ENCODE measurements at regions not wholly inside any gene's neighbourhood (a gene's known extent, or its start where the extent isn't known, plus 50 kb on each side); places are given as distances from the start of the nearest gene placed in this dataset.

- H3K27ac ChIP-seq = no peak overlapping the region
- ATAC-seq = no peak
Measured at GRCh38 chr2:200752332-200752731, 59.4 kb upstream of the BZW1 start.

DNA sequence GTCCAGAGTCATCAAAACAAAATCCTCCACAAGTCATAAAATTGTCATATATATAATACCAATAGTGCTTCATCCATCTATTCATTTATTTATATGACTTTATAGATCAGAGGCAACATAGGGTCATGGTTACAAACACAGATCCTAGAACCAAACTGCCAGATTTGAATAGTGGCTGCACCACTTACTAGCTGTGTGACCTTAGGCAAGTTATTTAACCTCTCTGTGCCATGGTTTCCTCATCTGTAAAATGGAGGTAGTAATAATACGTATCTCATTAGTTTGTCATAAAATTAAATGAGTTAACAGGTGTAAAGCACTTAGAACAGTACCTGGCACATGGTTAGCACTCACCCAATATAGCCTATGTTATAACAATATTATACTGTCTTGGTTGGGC is 58.9 kb upstream of the BZW1 start:
- no peaks in the 10 kb centered on the region for H3K27me3 ChIP-seq (ENCODE audit: low read depth)
- TF ChIP-seq, protein P1, sequence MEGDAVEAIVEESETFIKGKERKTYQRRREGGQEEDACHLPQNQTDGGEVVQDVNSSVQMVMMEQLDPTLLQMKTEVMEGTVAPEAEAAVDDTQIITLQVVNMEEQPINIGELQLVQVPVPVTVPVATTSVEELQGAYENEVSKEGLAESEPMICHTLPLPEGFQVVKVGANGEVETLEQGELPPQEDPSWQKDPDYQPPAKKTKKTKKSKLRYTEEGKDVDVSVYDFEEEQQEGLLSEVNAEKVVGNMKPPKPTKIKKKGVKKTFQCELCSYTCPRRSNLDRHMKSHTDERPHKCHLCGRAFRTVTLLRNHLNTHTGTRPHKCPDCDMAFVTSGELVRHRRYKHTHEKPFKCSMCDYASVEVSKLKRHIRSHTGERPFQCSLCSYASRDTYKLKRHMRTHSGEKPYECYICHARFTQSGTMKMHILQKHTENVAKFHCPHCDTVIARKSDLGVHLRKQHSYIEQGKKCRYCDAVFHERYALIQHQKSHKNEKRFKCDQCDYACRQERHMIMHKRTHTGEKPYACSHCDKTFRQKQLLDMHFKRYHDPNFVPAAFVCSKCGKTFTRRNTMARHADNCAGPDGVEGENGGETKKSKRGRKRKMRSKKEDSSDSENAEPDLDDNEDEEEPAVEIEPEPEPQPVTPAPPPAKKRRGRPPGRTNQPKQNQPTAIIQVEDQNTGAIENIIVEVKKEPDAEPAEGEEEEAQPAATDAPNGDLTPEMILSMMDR (IDR thresholded peaks at IDR 0.05) = no peak
- H3K9me3 ChIP-seq = no peaks in the 10 kb centered on the region
- intact Hi-C loops (cut with DNase I) = no loop called here
- H3K27ac ChIP-seq = no peak overlapping the region
- ATAC-seq (no peak), DNase-seq (no peak)
- no peak overlapping the region for H3K4me3 ChIP-seq
- no peaks in the 10 kb centered on the region for H3K36me3 ChIP-seq
- peaks cover 7% of the 10 kb centered on the region for H3K4me1 ChIP-seq

More at GRCh38 chr2:200752332-200752731, 59.4 kb upstream of the BZW1 start:
- intact Hi-C loops (cut with DNase I) = no loop called here
- H3K36me3 ChIP-seq = no peaks in the 10 kb centered on the region
- H3K4me1 ChIP-seq = peaks cover 11% of the 10 kb centered on the region
- TF ChIP-seq, protein P1 (IDR thresholded peaks at IDR 0.05) = no peak
- DNase-seq = no peak
- H3K4me3 ChIP-seq = no peak overlapping the region
- H3K9me3 ChIP-seq = no peaks in the 10 kb centered on the region
- H3K27me3 ChIP-seq (ENCODE audit: low read depth) = no peaks in the 10 kb centered on the region

DNA sequence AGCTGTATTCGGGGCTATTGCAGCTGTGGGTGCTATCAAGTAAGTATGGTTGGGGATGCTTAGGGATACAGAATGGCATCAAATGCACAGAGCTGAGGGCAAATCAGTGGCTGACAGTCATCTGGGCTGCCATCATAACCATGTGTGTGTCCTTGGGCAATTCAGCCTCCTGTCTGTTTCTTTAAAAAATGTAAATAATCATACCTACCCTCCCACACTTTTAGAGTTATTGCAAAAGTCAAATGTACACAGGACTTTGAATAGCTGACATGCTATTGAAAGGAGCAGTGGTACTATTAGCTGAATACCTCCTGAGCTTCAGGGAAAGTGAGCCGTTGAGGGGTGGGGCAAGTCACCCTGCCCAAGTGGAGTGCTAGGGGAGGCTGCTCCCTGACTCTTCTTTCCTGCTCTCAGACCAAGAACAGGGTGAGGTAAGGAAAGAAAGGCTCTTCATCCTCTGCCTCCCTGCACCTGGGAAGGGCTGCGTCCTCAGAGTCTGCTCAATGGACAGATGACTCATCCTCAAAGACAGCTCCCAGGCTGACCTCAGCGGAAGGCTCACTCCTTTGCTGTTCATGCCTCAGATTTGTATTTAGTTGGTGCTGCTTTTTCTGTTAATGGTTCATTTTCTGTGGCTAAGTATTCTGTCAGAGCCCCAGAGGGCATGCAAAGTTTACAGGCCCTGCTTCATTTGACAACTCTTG is 54.9 kb upstream of the BZW1 start:
- Histone ChIP-seq H3K4me3 (no peak overlapping the region), H3K27me3 (ENCODE audit: low read depth) (peaks cover 3% of the 10 kb centered on the region), H3K4me1 (peaks cover 6% of the 10 kb centered on the region), H3K9me3 (no peaks in the 10 kb centered on the region), H3K36me3 (no peaks in the 10 kb centered on the region), H3K27ac (no peak overlapping the region)
- intact Hi-C loops (cut with DNase I) = no loop called here
- ATAC-seq = peak; percentile 45 to 73
- TF ChIP-seq, protein P1 (IDR thresholded peaks at IDR 0.05) = no peak
- no peak for DNase-seq

DNA sequence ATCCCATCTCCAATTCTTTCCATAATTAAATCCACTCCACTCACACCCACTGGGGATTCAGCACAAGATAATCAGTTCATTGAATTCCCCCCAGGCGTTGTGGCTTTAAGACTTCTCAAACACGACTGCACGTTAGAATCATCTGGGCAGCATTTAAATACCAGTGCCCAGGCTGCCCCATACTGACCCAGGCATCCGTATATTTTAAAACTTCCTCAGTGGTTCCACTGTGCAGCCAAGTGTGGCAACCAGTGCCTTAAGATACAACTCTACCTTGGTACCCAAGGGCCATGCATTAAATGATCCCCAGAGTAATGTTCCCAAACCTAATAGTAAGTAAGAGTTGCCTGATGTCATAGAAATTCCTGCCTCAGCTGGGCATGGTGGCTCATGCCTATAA is 54.3 kb upstream of the BZW1 start:
- no peaks in the 10 kb centered on the region for H3K9me3 ChIP-seq
- intact Hi-C loops (cut with DNase I) = no loop called here
- ATAC-seq = no peak
- H3K4me3 ChIP-seq = no peak overlapping the region
- TF ChIP-seq, protein P1 (IDR thresholded peaks at IDR 0.05) = no peak
- H3K27ac ChIP-seq = no peak overlapping the region
- DNase-seq = no peak
- no peaks in the 10 kb centered on the region for H3K36me3 ChIP-seq
- peaks cover 4% of the 10 kb centered on the region for H3K27me3 ChIP-seq (ENCODE audit: low read depth)
- no peaks in the 10 kb centered on the region for H3K4me1 ChIP-seq

GRCh38 chr2:200758341-200758740 is 53.4 kb upstream of the BZW1 start:
- Histone ChIP-seq H3K36me3 (no peaks in the 10 kb centered on the region), H3K27ac (no peak overlapping the region), H3K27me3 (ENCODE audit: low read depth) (peaks cover 4% of the 10 kb centered on the region), H3K4me3 (no peak overlapping the region), H3K4me1 (no peaks in the 10 kb centered on the region), H3K9me3 (no peaks in the 10 kb centered on the region)
- intact Hi-C loops (cut with DNase I) = no loop called here
- no peak for ATAC-seq
- no peak for DNase-seq
- TF ChIP-seq, protein P1 (IDR thresholded peaks at IDR 0.05) = no peak

Data from lower lobe of right lung (tissue), 2 donors.